B cell (primary cell): ENCODE measurements at regions not wholly inside any gene's neighbourhood (a gene's known extent, or its start where the extent isn't known, plus 50 kb on each side); places are given as distances from the start of the nearest gene placed in this dataset.

Experiments used
- ATAC-seq: fragments of 200-7000 bp; cut with Tn5 transposase; one replicate; pipeline ENCODE4 v1.10.0; 2021; ENCODE audit warnings: low read depth, mild to moderate bottlenecking, moderate number of reproducible peaks, moderate library complexity
- CTCF ChIA-PET: fragments of 350-600 bp; sonication (Branson Sonifier 250); formaldehyde crosslinking; loops from one replicate; lab custom pipeline; 2021; ENCODE audit warnings: antibody characterized with exemption, inconsistent platforms; lab: Charles Lee
- POLR2A ChIA-PET: fragments of 350-600 bp; sonication (Branson Sonifier 250); formaldehyde crosslinking; loops from one replicate; lab custom pipeline; 2021; ENCODE audit warnings: antibody characterized with exemption; lab: Charles Lee
- DNase-seq: peaks from one replicate; pipeline ENCODE4 v3.0.0; 2013
- H2AFZ ChIP-seq: 2 replicates; pipeline ENCODE4 v1.6.1; 2012; ENCODE audit warnings: mild to moderate bottlenecking, low read depth, low read length; ENCODE audit not compliant: insufficient read depth, poor library complexity, severe bottlenecking
- H3K27ac ChIP-seq, 2 donors: 1 replicate in 1 of 2; 2 replicates in 1 of 2; pipeline ENCODE4 v1.5.1; 2012 to 2013; ENCODE audit warnings: low read length in 2 of 2, mild to moderate bottlenecking in 2 of 2, moderate library complexity in 1 of 2
- H3K27me3 ChIP-seq, 4 experiments: fragments of 200-600 bp in 1 of 4; sonication (generic) in 1 of 4; replicated peaks in 1 of 4; 1 replicate in 2 of 4; 2 replicates in 2 of 4; pipeline versions ENCODE4 v1.6.1 to v1.7.0; 2013 to 2016; ENCODE audit warnings: low read length in 3 of 4, mild to moderate bottlenecking in 2 of 4, mixed read lengths in 1 of 4, moderate library complexity in 1 of 4; ENCODE audit not compliant: insufficient read depth in 4 of 4, control insufficient read depth in 3 of 4; ENCODE audit errors: control extremely low read depth in 1 of 4
- H3K36me3 ChIP-seq, 2 experiments: replicated peaks in 1 of 2; 1 replicate in 1 of 2; 2 replicates in 1 of 2; pipeline versions ENCODE4 v1.6.1 to v1.7.1; 2013; ENCODE audit warnings: low read length in 1 of 2; ENCODE audit not compliant: insufficient read depth in 2 of 2, control insufficient read depth in 1 of 2; ENCODE audit errors: control extremely low read depth in 1 of 2, extremely low read depth in 1 of 2
- H3K4me1 ChIP-seq, 2 donors: fragments of 200-600 bp in 1 of 2; sonication (generic) in 1 of 2; 1 replicate in 1 of 2; 2 replicates in 1 of 2; pipeline versions ENCODE4 v1.5.1 to v1.6.1; 2013 to 2017; ENCODE audit warnings: low read length in 2 of 2; ENCODE audit not compliant: control insufficient read depth in 2 of 2, insufficient read depth in 2 of 2
- H3K4me2 ChIP-seq: replicated peaks from 2 replicates; pipeline ENCODE3; 2012; ENCODE audit warnings: mild to moderate bottlenecking, low read depth, low read length; ENCODE audit not compliant: poor library complexity, severe bottlenecking
- H3K4me3 ChIP-seq, 5 experiments: fragments of 200-600 bp in 1 of 5; sonication (generic) in 1 of 5; 1 replicate in 3 of 5; 2 replicates in 2 of 5; pipeline versions ENCODE4 v1.5.1 to v1.7.0; 2011 to 2016; ENCODE audit warnings: low read length in 4 of 5, mild to moderate bottlenecking in 4 of 5, low read depth in 2 of 5, control low read depth in 1 of 5, moderate library complexity in 1 of 5; ENCODE audit not compliant: insufficient read depth in 1 of 5; ENCODE audit errors: control extremely low read depth in 1 of 5, extremely low read depth in 1 of 5
- H3K79me2 ChIP-seq: fragments of 200-600 bp; sonication (generic); one replicate; pipeline ENCODE4 v1.6.0; 2016; ENCODE audit warnings: low read length; ENCODE audit not compliant: control insufficient read depth, insufficient read depth
- H3K9ac ChIP-seq: fragments of 200-600 bp; sonication (generic); 2 replicates; pipeline ENCODE4 v1.6.1; 2017; ENCODE audit warnings: mild to moderate bottlenecking, low read length, moderate library complexity
- H3K9me3 ChIP-seq, 3 donors: one replicate each; pipeline versions ENCODE4 v1.6.1 to v1.7.1; 2013; ENCODE audit warnings: low read length in 2 of 3; ENCODE audit not compliant: control insufficient read depth in 2 of 3, insufficient read depth in 1 of 3; ENCODE audit errors: control extremely low read depth in 1 of 3
- H4K20me1 ChIP-seq: 2 replicates; pipeline ENCODE4 v1.6.0; 2012; ENCODE audit warnings: mild to moderate bottlenecking, low read length; ENCODE audit not compliant: insufficient read depth, control insufficient read depth, poor library complexity, severe bottlenecking
- H3K27ac Mint-ChIP-seq: one replicate; pipeline ENCODE4 v1.8.0; 2021; ENCODE audit warnings: mixed read lengths
- H3K27me3 Mint-ChIP-seq: one replicate; pipeline ENCODE4 v1.8.0; 2021; ENCODE audit warnings: mixed read lengths
- H3K4me1 Mint-ChIP-seq: one replicate; pipeline ENCODE4 v1.8.0; 2021; ENCODE audit warnings: mixed read lengths
- H3K4me3 Mint-ChIP-seq: one replicate; pipeline ENCODE4 v1.8.0; 2021; ENCODE audit warnings: mixed read lengths
- H3K9me3 Mint-ChIP-seq: one replicate; pipeline ENCODE4 v1.8.0; 2022; ENCODE audit warnings: mixed read lengths; ENCODE audit not compliant: insufficient read depth
- CTCF ChIP-seq: fragments of 200-600 bp; IDR thresholded peaks from one replicate; pipeline ENCODE4 v1.8.0; 2022; ENCODE audit warnings: antibody characterized with exemption, mild to moderate bottlenecking
- EZH2 ChIP-seq: IDR thresholded peaks from 2 replicates; pipeline ENCODE4 v1.6.1; 2012; ENCODE audit warnings: borderline replicate concordance, low read depth, mild to moderate bottlenecking, moderate library complexity, low read length; ENCODE audit not compliant: insufficient read depth, poor library complexity, severe bottlenecking
- WGBS: methylation state at CpG from one replicate; pipeline ENCODE4 v1.1.5; 2013; ENCODE audit warnings: missing lambda C conversion rate; ENCODE audit not compliant: insufficient coverage; 5-methylcytosine and 5-hydroxymethylcytosine counted together
- intact Hi-C: fragments of 100-400 bp; cut with micrococcal nuclease; formaldehyde crosslinking; loops from one replicate; pipeline ENCODE4 v1.10.0; 2022

- no peaks in the 10 kb centered on the region for H3K27me3 ChIP-seq
- intact Hi-C loops, result no loop called here
- no peak overlapping the region for H3K4me3 ChIP-seq
- H3K4me3 Mint-ChIP-seq, result no peak overlapping the region
- TF ChIP-seq CTCF, result no peak
- no peak for TF ChIP-seq EZH2
- no peaks in the 10 kb centered on the region for H3K36me3 ChIP-seq
- no peaks in the 10 kb centered on the region for H3K79me2 ChIP-seq
- H3K27ac ChIP-seq, result no peak overlapping the region
- no peak for DNase-seq
- POLR2A ChIA-PET, result no interaction called here
- no peak overlapping the region for H2AFZ ChIP-seq
- no peaks in the 10 kb centered on the region for H3K4me1 Mint-ChIP-seq
- no CpG with 5 or more reads among the region's 1 CpG for WGBS
- H3K4me2 ChIP-seq, result no peak overlapping the region
- peaks cover 4% of the 10 kb centered on the region for H3K27me3 Mint-ChIP-seq
- no peak overlapping the region for H3K27ac Mint-ChIP-seq
- no peaks in the 10 kb centered on the region for H3K9me3 Mint-ChIP-seq
- H3K9ac ChIP-seq, result no peak overlapping the region
- no peaks in the 10 kb centered on the region for H4K20me1 ChIP-seq
- peaks cover 0 to 6% (median 0%) of the 10 kb centered on the region in 3 donors for H3K9me3 ChIP-seq
- no peak for ATAC-seq
- H3K4me1 ChIP-seq, result no peaks in the 10 kb centered on the region
- CTCF ChIA-PET, result no interaction called here
Measured at GRCh38 chr5:174623018-174623417, 101.4 kb upstream of the MSX2 start.

DNA sequence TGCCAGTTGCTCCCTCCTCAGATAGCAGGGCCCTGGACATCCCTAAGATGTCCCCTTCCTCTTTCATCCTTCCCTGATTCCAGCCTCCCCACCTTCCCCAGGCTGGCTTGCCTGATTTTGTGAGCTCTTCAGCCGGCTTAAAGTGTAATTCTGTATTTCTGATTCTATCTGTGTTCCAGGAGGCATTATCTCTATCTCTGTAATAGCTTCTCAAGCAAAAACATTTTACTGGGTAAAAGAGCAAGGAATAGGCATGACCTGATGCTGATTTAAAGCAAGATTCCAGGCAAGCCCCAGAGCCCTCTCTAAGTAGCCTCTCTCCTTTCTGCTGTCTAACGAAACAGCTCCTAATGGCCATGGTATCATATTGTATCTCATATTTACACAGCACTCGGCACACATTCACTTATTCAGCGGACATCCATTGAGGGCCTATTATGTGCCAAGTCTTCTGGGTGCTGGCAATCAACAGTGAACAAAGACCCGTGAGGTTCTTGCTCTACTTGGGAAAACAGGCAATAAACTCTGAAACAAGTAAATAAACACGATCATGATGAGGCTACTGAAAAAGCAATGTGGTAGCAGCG, 100.9 kb upstream of the MSX2 start:
- Histone ChIP-seq H3K27ac (no peak overlapping the region), H3K9me3 (peaks cover 0 to 3% (median 0%) of the 10 kb centered on the region in 3 donors), H3K4me1 (no peaks in the 10 kb centered on the region), H3K79me2 (no peaks in the 10 kb centered on the region), H3K9ac (no peak overlapping the region), H2AFZ (no peak overlapping the region), H3K4me2 (no peak overlapping the region), H4K20me1 (no peaks in the 10 kb centered on the region), H3K4me3 (no peak overlapping the region), H3K36me3 (no peaks in the 10 kb centered on the region), H3K27me3 (no peaks in the 10 kb centered on the region)
- WGBS, result 86% methylated on average over 6 of the region's 7 CpGs
- Mint-ChIP-seq H3K27ac (no peak overlapping the region), H3K27me3 (peaks cover 4% of the 10 kb centered on the region), H3K4me1 (no peaks in the 10 kb centered on the region), H3K4me3 (no peak overlapping the region), H3K9me3 (no peaks in the 10 kb centered on the region)
- no peak for ATAC-seq
- TF ChIP-seq EZH2, result no peak
- no peak for TF ChIP-seq CTCF
- intact Hi-C loops, result no loop called here
- DNase-seq, result no peak
- CTCF ChIA-PET, result no interaction called here
- POLR2A ChIA-PET, result no interaction called here
